ENCODE measurements at regions not wholly inside any gene's neighbourhood (a gene's known extent, or its start where the extent isn't known, plus 50 kb on each side); places are given as distances from the start of the nearest gene placed in this dataset.

DNA sequence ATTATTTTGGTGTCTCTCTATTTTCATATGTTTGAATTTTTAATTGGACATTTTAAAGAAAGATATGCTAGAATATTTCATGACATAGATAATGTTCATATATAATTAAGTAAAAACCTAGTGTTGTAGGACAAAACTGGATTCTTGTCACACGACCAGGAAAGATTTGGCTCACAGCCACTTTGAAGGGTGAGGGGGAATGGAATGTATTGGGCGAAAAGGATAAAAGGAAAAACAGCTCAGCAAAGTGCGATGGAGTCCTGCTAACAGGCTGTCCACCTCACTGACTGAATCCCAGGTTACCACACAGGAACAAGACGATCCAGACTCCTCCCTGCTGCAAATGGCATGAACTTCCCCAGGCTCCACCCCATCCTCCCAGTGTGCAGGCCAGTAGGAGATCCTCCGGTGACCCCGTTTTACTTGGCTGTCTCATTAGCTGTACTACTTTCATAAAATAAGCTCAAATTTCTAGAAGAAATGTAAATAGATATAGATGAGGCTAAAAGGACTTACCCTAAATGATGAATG lies 186.2 kb downstream of the CD47 start:
- H2AFZ ChIP-seq (ENCODE audit: low read depth, low read length) = no peak overlapping the region
- no peak overlapping the region for H3K4me3 ChIP-seq (replicated peaks in 1 of 3; ENCODE audit: insufficient read depth in 1 of 3, low read depth in 1 of 3, low read length in 3 of 3)
- ChIA-PET POLR2A (no interaction called here), CTCF (interaction anchor here (1.5 to 1.7 kb wide), 2 partner anchors 15 to 19 kb away, joined by 4 read pairs; no protein-coding TSS in a partner anchor)
- FAIRE-seq (no peak), DNase-seq (ENCODE audit: low read depth, low spot score) (no peak)
- no peaks in the 10 kb centered on the region for H3K36me3 ChIP-seq (ENCODE audit: control insufficient read depth in 2 of 2, extremely low read depth in 1 of 2, insufficient read depth in 2 of 2, low read length in 2 of 2)
- dilution Hi-C loops (cut with MboI; ENCODE audit: extremely low pct_ligation_motif_present, low sequenced_read_pairs) = no loop called here
- no peaks in the 10 kb centered on the region for H3K9me3 ChIP-seq (replicated peaks; ENCODE audit: control insufficient read depth, insufficient read depth, low read length)
- no peaks in the 10 kb centered on the region for H4K20me1 ChIP-seq (replicated peaks; ENCODE audit: control insufficient read depth, extremely low read depth, insufficient read depth, low read length)
- TF ChIP-seq, protein P1, sequence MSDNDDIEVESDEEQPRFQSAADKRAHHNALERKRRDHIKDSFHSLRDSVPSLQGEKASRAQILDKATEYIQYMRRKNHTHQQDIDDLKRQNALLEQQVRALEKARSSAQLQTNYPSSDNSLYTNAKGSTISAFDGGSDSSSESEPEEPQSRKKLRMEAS (IDR thresholded peaks at IDR 0.05; ENCODE audit: insufficient read depth, insufficient read length) = no peak
- no peak for TF ChIP-seq POLR2A (IDR thresholded peaks at IDR 0.05; ENCODE audit: low read depth, low read length)
- TF ChIP-seq MYC (IDR thresholded peaks at IDR 0.05; ENCODE audit: low read depth, low read length) = no peak
- TF ChIP-seq EZH2 (IDR thresholded peaks at IDR 0.05; ENCODE audit: borderline replicate concordance, low read depth, low read length, severe bottlenecking) = no peak
- TF ChIP-seq POLR2AphosphoS5 (IDR thresholded peaks at IDR 0.05; ENCODE audit: insufficient read depth, low read depth, low read length) = no peak
- no peak for TF ChIP-seq JUN (IDR thresholded peaks at IDR 0.05; ENCODE audit: borderline replicate concordance, insufficient read depth, insufficient read length, low read depth)
- TF ChIP-seq, protein P2, sequence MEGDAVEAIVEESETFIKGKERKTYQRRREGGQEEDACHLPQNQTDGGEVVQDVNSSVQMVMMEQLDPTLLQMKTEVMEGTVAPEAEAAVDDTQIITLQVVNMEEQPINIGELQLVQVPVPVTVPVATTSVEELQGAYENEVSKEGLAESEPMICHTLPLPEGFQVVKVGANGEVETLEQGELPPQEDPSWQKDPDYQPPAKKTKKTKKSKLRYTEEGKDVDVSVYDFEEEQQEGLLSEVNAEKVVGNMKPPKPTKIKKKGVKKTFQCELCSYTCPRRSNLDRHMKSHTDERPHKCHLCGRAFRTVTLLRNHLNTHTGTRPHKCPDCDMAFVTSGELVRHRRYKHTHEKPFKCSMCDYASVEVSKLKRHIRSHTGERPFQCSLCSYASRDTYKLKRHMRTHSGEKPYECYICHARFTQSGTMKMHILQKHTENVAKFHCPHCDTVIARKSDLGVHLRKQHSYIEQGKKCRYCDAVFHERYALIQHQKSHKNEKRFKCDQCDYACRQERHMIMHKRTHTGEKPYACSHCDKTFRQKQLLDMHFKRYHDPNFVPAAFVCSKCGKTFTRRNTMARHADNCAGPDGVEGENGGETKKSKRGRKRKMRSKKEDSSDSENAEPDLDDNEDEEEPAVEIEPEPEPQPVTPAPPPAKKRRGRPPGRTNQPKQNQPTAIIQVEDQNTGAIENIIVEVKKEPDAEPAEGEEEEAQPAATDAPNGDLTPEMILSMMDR (IDR thresholded peaks at IDR 0.05; ENCODE audit: extremely low read depth in 1 of 2, insufficient read depth in 1 of 2, low read depth in 1 of 2, low read length in 2 of 2) = no peak
- no peak for TF ChIP-seq GATA2 (IDR thresholded peaks at IDR 0.05; ENCODE audit: insufficient read depth, insufficient read length, low read depth, low read length)
- TF ChIP-seq FOS (IDR thresholded peaks at IDR 0.05; ENCODE audit: borderline replicate concordance, insufficient read depth, low read length) = no peak
- H3K9me1 ChIP-seq (replicated peaks; ENCODE audit: control insufficient read depth, extremely low read depth, insufficient read depth, low read length) = no peaks in the 10 kb centered on the region
- intact Hi-C loops (cut with micrococcal nuclease) = no loop called here
- no peak overlapping the region for H3K4me2 ChIP-seq (ENCODE audit: insufficient read depth, low read length)
- peaks cover 3 to 10% of the 10 kb centered on the region in 2 experiments for H3K27me3 ChIP-seq (ENCODE audit: control insufficient read depth in 2 of 2, insufficient read depth in 2 of 2, low read length in 2 of 2)
- BruUV-seq (replicated peaks) = no TSS peak
- H3K79me2 ChIP-seq (ENCODE audit: control insufficient read depth, insufficient read depth, low read length) = no peaks in the 10 kb centered on the region
- H3K4me1 ChIP-seq (ENCODE audit: control insufficient read depth, extremely low read depth, insufficient read depth, low read length) = no peaks in the 10 kb centered on the region
- H3K9ac ChIP-seq (replicated peaks; ENCODE audit: extremely low read depth, insufficient read depth, low read length) = no peak overlapping the region
- H3K27ac ChIP-seq (ENCODE audit: insufficient read depth, low read depth, low read length) = no peak overlapping the region
